B cell (primary cell): ENCODE measurements at regions not wholly inside any gene's neighbourhood (a gene's known extent, or its start where the extent isn't known, plus 50 kb on each side); places are given as distances from the start of the nearest gene placed in this dataset.
"Not testable (repeated sequence)": the region's sequence is repeated elsewhere in the genome, so short reads cannot be mapped to it uniquely, and the experiment has no call there.

ENCODE experiments used
- ATAC-seq: fragments of 200-7000 bp; cut with Tn5 transposase; one replicate; pipeline ENCODE4 v1.10.0; 2021; ENCODE audit warnings: low read depth, mild to moderate bottlenecking, moderate number of reproducible peaks, moderate library complexity
- CTCF ChIA-PET: fragments of 350-600 bp; sonication (Branson Sonifier 250); formaldehyde crosslinking; loops from one replicate; lab custom pipeline; 2021; ENCODE audit warnings: antibody characterized with exemption, inconsistent platforms; lab: Charles Lee
- POLR2A ChIA-PET: fragments of 350-600 bp; sonication (Branson Sonifier 250); formaldehyde crosslinking; loops from one replicate; lab custom pipeline; 2021; ENCODE audit warnings: antibody characterized with exemption; lab: Charles Lee
- DNase-seq: peaks from one replicate; pipeline ENCODE4 v3.0.0; 2013
- H2AFZ ChIP-seq: 2 replicates; pipeline ENCODE4 v1.6.1; 2012; ENCODE audit warnings: mild to moderate bottlenecking, low read depth, low read length; ENCODE audit not compliant: insufficient read depth, poor library complexity, severe bottlenecking
- H3K27ac ChIP-seq, 2 donors: 1 replicate in 1 of 2; 2 replicates in 1 of 2; pipeline ENCODE4 v1.5.1; 2012 to 2013; ENCODE audit warnings: low read length in 2 of 2, mild to moderate bottlenecking in 2 of 2, moderate library complexity in 1 of 2
- H3K27me3 ChIP-seq, 4 experiments: fragments of 200-600 bp in 1 of 4; sonication (generic) in 1 of 4; replicated peaks in 1 of 4; 1 replicate in 2 of 4; 2 replicates in 2 of 4; pipeline versions ENCODE4 v1.6.1 to v1.7.0; 2013 to 2016; ENCODE audit warnings: low read length in 3 of 4, mild to moderate bottlenecking in 2 of 4, mixed read lengths in 1 of 4, moderate library complexity in 1 of 4; ENCODE audit not compliant: insufficient read depth in 4 of 4, control insufficient read depth in 3 of 4; ENCODE audit errors: control extremely low read depth in 1 of 4
- H3K36me3 ChIP-seq, 2 experiments: replicated peaks in 1 of 2; 1 replicate in 1 of 2; 2 replicates in 1 of 2; pipeline versions ENCODE4 v1.6.1 to v1.7.1; 2013; ENCODE audit warnings: low read length in 1 of 2; ENCODE audit not compliant: insufficient read depth in 2 of 2, control insufficient read depth in 1 of 2; ENCODE audit errors: control extremely low read depth in 1 of 2, extremely low read depth in 1 of 2
- H3K4me1 ChIP-seq, 2 donors: fragments of 200-600 bp in 1 of 2; sonication (generic) in 1 of 2; 1 replicate in 1 of 2; 2 replicates in 1 of 2; pipeline versions ENCODE4 v1.5.1 to v1.6.1; 2013 to 2017; ENCODE audit warnings: low read length in 2 of 2; ENCODE audit not compliant: control insufficient read depth in 2 of 2, insufficient read depth in 2 of 2
- H3K4me2 ChIP-seq: replicated peaks from 2 replicates; pipeline ENCODE3; 2012; ENCODE audit warnings: mild to moderate bottlenecking, low read depth, low read length; ENCODE audit not compliant: poor library complexity, severe bottlenecking
- H3K4me3 ChIP-seq, 5 experiments: fragments of 200-600 bp in 1 of 5; sonication (generic) in 1 of 5; 1 replicate in 3 of 5; 2 replicates in 2 of 5; pipeline versions ENCODE4 v1.5.1 to v1.7.0; 2011 to 2016; ENCODE audit warnings: low read length in 4 of 5, mild to moderate bottlenecking in 4 of 5, low read depth in 2 of 5, control low read depth in 1 of 5, moderate library complexity in 1 of 5; ENCODE audit not compliant: insufficient read depth in 1 of 5; ENCODE audit errors: control extremely low read depth in 1 of 5, extremely low read depth in 1 of 5
- H3K79me2 ChIP-seq: fragments of 200-600 bp; sonication (generic); one replicate; pipeline ENCODE4 v1.6.0; 2016; ENCODE audit warnings: low read length; ENCODE audit not compliant: control insufficient read depth, insufficient read depth
- H3K9ac ChIP-seq: fragments of 200-600 bp; sonication (generic); 2 replicates; pipeline ENCODE4 v1.6.1; 2017; ENCODE audit warnings: mild to moderate bottlenecking, low read length, moderate library complexity
- H3K9me3 ChIP-seq, 3 donors: one replicate each; pipeline versions ENCODE4 v1.6.1 to v1.7.1; 2013; ENCODE audit warnings: low read length in 2 of 3; ENCODE audit not compliant: control insufficient read depth in 2 of 3, insufficient read depth in 1 of 3; ENCODE audit errors: control extremely low read depth in 1 of 3
- H4K20me1 ChIP-seq: 2 replicates; pipeline ENCODE4 v1.6.0; 2012; ENCODE audit warnings: mild to moderate bottlenecking, low read length; ENCODE audit not compliant: insufficient read depth, control insufficient read depth, poor library complexity, severe bottlenecking
- H3K27ac Mint-ChIP-seq: one replicate; pipeline ENCODE4 v1.8.0; 2021; ENCODE audit warnings: mixed read lengths
- H3K27me3 Mint-ChIP-seq: one replicate; pipeline ENCODE4 v1.8.0; 2021; ENCODE audit warnings: mixed read lengths
- H3K4me1 Mint-ChIP-seq: one replicate; pipeline ENCODE4 v1.8.0; 2021; ENCODE audit warnings: mixed read lengths
- H3K4me3 Mint-ChIP-seq: one replicate; pipeline ENCODE4 v1.8.0; 2021; ENCODE audit warnings: mixed read lengths
- H3K9me3 Mint-ChIP-seq: one replicate; pipeline ENCODE4 v1.8.0; 2022; ENCODE audit warnings: mixed read lengths; ENCODE audit not compliant: insufficient read depth
- EZH2 ChIP-seq: IDR thresholded peaks from 2 replicates; pipeline ENCODE4 v1.6.1; 2012; ENCODE audit warnings: borderline replicate concordance, low read depth, mild to moderate bottlenecking, moderate library complexity, low read length; ENCODE audit not compliant: insufficient read depth, poor library complexity, severe bottlenecking
- WGBS: methylation state at CpG from one replicate; pipeline ENCODE4 v1.1.5; 2013; ENCODE audit warnings: missing lambda C conversion rate; ENCODE audit not compliant: insufficient coverage; 5-methylcytosine and 5-hydroxymethylcytosine counted together
- intact Hi-C: fragments of 100-400 bp; cut with micrococcal nuclease; formaldehyde crosslinking; loops from one replicate; pipeline ENCODE4 v1.10.0; 2022
- TF ChIP-seq, protein P1 (sequence below): fragments of 200-600 bp; IDR thresholded peaks from one replicate; pipeline ENCODE4 v1.8.0; 2022; ENCODE audit warnings: antibody characterized with exemption, mild to moderate bottlenecking

DNA sequence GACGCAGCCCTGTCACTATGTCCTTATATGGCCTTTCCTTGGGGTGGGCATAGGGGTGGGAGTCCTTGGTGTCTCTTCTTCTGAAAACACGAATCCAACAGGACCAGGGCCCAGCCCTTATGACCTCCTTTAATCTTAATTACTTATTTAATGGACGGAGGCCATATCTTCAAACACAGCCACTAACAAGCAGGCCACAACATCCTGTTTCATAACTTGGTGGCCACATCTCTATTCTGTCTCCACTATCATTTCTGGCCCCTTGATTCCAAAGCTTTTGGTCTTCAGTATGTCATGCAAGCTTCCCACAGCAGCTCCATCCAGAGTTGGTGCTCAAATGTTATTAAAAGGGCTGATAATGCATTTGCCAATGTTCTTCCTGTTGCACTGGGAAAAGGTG lies 287.3 kb upstream of the SMIM21 start:
- POLR2A ChIA-PET, result no interaction called here
- Mint-ChIP-seq H3K27me3 (no peaks in the 10 kb centered on the region), H3K4me3 (no peak overlapping the region), H3K4me1 (no peaks in the 10 kb centered on the region), H3K9me3 (peaks cover 2% of the 10 kb centered on the region), H3K27ac (no peak overlapping the region)
- no peak overlapping the region for H3K9ac ChIP-seq
- no peaks in the 10 kb centered on the region for H3K27me3 ChIP-seq
- CTCF ChIA-PET, result no interaction called here
- no peak overlapping the region for H3K27ac ChIP-seq
- no peaks in the 10 kb centered on the region for H3K36me3 ChIP-seq
- peaks cover 0 to 8% (median 0%) of the 10 kb centered on the region in 3 donors for H3K9me3 ChIP-seq
- H4K20me1 ChIP-seq, result no peaks in the 10 kb centered on the region
- no peaks in the 10 kb centered on the region for H3K79me2 ChIP-seq
- ATAC-seq, result no peak
- no peak overlapping the region for H2AFZ ChIP-seq
- intact Hi-C loops, result no loop called here
- no peak for TF ChIP-seq EZH2
- TF ChIP-seq, protein P1, sequence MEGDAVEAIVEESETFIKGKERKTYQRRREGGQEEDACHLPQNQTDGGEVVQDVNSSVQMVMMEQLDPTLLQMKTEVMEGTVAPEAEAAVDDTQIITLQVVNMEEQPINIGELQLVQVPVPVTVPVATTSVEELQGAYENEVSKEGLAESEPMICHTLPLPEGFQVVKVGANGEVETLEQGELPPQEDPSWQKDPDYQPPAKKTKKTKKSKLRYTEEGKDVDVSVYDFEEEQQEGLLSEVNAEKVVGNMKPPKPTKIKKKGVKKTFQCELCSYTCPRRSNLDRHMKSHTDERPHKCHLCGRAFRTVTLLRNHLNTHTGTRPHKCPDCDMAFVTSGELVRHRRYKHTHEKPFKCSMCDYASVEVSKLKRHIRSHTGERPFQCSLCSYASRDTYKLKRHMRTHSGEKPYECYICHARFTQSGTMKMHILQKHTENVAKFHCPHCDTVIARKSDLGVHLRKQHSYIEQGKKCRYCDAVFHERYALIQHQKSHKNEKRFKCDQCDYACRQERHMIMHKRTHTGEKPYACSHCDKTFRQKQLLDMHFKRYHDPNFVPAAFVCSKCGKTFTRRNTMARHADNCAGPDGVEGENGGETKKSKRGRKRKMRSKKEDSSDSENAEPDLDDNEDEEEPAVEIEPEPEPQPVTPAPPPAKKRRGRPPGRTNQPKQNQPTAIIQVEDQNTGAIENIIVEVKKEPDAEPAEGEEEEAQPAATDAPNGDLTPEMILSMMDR, result no peak
- no peak for DNase-seq
- H3K4me1 ChIP-seq, result no peaks in the 10 kb centered on the region
- H3K4me2 ChIP-seq, result no peak overlapping the region
- WGBS, result 24% methylated on average over 2 of the region's 3 CpGs
- H3K4me3 ChIP-seq, result no peak overlapping the region

DNA sequence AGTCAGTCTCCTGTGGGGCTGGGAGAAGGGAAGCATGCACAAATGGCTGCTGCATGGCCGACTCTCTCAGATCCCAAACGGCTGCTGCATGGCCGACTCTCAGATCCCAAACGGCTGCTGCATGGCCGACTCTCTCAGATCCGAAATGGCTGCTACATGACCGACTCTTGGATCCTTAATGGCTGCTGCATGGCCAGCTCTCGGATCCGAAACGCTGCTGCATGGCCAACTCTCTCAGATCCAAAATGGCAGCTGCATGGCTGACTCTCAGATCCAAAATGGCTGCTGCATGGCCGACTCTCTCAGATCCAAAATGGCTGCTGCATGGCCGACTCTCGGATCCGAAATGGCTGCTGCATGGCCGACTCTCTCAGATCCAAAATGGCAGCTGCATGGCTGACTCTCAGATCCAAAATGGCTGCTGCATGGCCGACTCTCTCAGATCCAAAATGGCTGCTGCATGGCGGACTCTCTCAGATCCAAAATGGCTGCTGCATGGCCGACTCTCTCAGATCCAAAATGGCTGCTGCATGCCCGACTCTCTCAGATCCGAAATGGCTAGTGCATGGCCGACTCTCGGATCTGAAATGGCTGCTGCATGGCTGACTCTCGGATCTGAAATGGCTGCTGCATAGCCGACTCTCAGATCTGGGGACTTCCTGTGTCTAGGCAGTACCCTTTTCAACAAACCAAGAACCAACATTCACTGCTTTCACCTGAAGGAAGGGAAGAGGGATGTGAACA lies 284.8 kb upstream of the SMIM21 start:
- H3K27ac ChIP-seq, H3K4me3 ChIP-seq, DNase-seq, H3K4me3 Mint-ChIP-seq, H3K36me3 ChIP-seq, ATAC-seq, CTCF ChIA-PET, H2AFZ ChIP-seq, H3K27me3 Mint-ChIP-seq, H3K27ac Mint-ChIP-seq, H3K4me1 ChIP-seq, intact Hi-C loops, POLR2A ChIA-PET, H3K9me3 Mint-ChIP-seq, H3K4me2 ChIP-seq, H3K79me2 ChIP-seq, H3K4me1 Mint-ChIP-seq, H3K9ac ChIP-seq, H3K27me3 ChIP-seq, H3K9me3 ChIP-seq, H4K20me1 ChIP-seq: not testable (repeated sequence)
- WGBS, result 95% methylated on average over 23 of the region's 24 CpGs
